ENCODE measurements at regions not wholly inside any gene's neighbourhood (a gene's known extent, or its start where the extent isn't known, plus 50 kb on each side); places are given as distances from the start of the nearest gene placed in this dataset.

DNA sequence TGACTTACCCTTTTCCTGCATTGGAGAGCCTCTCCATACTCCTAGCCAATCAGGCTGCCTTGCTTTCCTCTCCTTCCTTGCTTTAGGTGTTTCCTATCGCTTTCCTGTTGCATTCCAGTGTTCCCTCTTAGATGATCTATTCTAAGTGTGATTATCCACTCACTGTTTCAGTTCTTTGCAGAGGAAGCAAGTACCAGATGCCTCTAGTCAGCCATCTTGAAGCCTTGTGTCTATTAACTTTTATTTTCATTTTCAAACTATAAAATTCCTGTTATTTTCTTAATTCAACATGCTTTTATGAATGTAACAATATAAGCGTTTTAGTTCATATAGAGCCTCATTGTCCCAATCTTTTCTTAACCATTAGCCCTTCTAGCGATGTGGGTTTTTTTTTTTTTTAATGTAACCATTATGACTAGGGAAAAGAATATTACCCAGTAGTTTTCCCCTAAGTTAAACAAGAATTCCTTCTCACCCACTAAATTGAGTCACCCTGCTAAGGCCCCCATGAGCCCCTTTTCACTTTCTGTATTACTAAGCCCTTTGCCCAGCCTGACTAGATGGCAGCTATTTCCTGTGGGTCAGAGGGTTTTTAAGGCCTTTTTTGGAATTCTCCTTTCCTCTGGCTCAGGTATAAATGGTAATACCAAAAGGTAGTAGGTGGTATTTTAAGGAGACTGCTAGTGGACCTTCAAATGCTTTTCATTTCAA, 229.4 kb upstream of the CTNNB1 start:
- Histone ChIP-seq H3K4me3 (no peak overlapping the region), H3K4me1 (peaks cover 3 to 22% (median 9%) of the 10 kb centered on the region in 4 donors), H3K27me3 (no peaks in the 10 kb centered on the region), H3K27ac (no peak overlapping the region), H3K36me3 (no peaks in the 10 kb centered on the region), H3K9me3 (no peaks in the 10 kb centered on the region)
- DNase-seq: no peak
- TF ChIP-seq POLR2A (IDR thresholded peaks at IDR 0.05): no peak
- TF ChIP-seq, protein P1, sequence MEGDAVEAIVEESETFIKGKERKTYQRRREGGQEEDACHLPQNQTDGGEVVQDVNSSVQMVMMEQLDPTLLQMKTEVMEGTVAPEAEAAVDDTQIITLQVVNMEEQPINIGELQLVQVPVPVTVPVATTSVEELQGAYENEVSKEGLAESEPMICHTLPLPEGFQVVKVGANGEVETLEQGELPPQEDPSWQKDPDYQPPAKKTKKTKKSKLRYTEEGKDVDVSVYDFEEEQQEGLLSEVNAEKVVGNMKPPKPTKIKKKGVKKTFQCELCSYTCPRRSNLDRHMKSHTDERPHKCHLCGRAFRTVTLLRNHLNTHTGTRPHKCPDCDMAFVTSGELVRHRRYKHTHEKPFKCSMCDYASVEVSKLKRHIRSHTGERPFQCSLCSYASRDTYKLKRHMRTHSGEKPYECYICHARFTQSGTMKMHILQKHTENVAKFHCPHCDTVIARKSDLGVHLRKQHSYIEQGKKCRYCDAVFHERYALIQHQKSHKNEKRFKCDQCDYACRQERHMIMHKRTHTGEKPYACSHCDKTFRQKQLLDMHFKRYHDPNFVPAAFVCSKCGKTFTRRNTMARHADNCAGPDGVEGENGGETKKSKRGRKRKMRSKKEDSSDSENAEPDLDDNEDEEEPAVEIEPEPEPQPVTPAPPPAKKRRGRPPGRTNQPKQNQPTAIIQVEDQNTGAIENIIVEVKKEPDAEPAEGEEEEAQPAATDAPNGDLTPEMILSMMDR (IDR thresholded peaks at IDR 0.05): no peak

DNA sequence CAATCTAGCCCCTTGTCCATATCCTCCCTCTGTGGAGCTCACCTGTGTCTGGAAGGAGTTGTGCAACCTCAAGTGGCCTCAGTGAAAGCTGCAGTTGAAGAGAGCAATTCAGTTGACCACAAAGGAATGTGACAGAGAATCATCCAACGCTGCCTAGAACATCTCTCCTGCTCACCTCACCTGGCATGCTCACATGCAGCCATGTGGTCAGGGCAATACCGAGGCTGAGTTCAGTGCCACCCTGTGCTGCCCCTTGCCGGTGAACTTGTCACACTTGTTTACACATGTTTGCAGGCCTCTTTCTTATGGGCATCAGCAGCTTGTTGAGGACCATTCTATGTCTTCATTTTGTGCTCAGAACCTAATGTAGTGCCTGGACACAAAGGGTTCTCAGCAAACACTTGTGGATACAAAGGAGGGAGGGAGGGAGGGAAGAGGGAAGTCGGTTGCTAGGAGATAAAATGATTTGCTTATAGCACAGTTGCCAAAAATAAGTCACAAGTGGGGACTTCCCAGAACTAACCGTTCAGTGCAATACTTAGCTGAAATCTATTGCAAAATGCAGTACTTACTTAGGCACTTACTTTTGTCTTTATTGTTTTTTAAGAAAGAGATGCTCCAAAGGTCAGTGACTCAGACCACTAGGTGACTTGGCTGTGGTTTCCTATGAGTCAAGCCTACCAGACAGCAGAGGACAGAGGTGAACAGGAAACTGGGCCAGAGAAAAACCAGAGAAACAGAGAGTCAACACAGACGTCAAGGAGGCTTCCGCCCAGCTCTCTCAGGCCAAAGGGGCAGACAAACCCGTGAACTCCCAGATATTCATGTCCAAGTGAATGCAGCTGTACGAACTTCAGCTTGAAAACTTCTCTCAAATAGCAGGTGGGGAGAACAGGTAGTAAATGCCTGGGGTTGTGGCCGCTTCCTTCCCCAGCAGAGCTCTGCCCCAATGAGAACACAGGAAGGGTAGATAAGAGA, 227.8 kb upstream of the CTNNB1 start:
- DNase-seq: peak; percentile 44 to 86 (median 66)
- Histone ChIP-seq H3K27me3 (no peaks in the 10 kb centered on the region), H3K36me3 (no peaks in the 10 kb centered on the region), H3K4me1 (peaks cover 3 to 22% (median 9%) of the 10 kb centered on the region in 4 donors), H3K4me3 (no peak overlapping the region), H3K9me3 (no peaks in the 10 kb centered on the region), H3K27ac (peak overlapping the region; percentile 62 to 80 (median 76))
- TF ChIP-seq, protein P1 (IDR thresholded peaks at IDR 0.05): peak in 2 of 6 experiments; percentile 10 to 30
- TF ChIP-seq POLR2A (IDR thresholded peaks at IDR 0.05): no peak

DNA sequence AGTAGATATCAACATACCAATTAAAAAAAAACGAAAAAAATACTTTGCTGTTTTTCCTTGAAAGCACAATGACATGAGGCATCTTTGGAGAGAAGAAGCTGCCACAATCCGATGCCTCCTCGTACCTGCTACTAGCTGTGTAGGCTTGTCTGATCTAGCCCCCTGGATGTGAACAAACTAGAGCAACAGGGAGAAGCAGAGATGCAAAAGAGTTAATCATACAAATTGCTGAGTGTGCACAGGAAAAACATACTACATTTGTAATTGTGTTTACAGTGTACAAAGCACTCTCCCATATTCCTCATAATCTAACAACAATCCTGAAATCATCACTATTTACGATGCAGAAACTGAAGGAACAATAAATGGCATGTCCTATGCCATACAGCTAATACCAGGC, 227.0 kb upstream of the CTNNB1 start:
- H3K4me3 ChIP-seq: no peak overlapping the region
- no peaks in the 10 kb centered on the region for H3K9me3 ChIP-seq
- TF ChIP-seq, protein P1 (IDR thresholded peaks at IDR 0.05): no peak
- TF ChIP-seq POLR2A (IDR thresholded peaks at IDR 0.05): no peak
- H3K27me3 ChIP-seq: no peaks in the 10 kb centered on the region
- no peaks in the 10 kb centered on the region for H3K36me3 ChIP-seq
- H3K27ac ChIP-seq: peak overlapping the region; percentile 62 to 80 (median 76)
- peaks cover 3 to 22% (median 9%) of the 10 kb centered on the region in 4 donors for H3K4me1 ChIP-seq
- no peak for DNase-seq

DNA sequence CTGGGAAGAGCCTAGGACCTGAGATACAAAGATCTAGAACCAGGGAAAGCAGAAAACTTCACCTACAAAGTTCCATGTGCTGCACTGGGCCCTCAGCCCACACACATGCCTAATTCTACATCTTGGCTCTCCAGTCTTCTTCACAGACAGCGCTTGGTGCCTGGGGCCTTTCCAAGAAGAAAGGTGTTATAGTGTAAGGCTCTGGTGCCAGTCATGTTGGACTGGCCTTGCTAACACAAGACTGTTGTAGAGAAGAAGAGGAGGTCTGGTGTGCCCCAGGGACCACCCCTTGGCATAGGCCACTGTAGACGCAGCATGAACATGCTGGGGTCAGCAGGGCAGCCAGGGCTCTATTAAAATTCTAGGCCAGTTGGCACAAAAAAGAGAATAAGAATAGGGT, 226.2 kb upstream of the CTNNB1 start:
- Histone ChIP-seq H3K4me3 (no peak overlapping the region), H3K9me3 (no peaks in the 10 kb centered on the region), H3K27ac (no peak overlapping the region), H3K27me3 (no peaks in the 10 kb centered on the region), H3K4me1 (peaks cover 3 to 22% (median 9%) of the 10 kb centered on the region in 4 donors), H3K36me3 (no peaks in the 10 kb centered on the region)
- DNase-seq: no peak
- TF ChIP-seq, protein P1 (IDR thresholded peaks at IDR 0.05): no peak
- no peak for TF ChIP-seq POLR2A (IDR thresholded peaks at IDR 0.05)

DNA sequence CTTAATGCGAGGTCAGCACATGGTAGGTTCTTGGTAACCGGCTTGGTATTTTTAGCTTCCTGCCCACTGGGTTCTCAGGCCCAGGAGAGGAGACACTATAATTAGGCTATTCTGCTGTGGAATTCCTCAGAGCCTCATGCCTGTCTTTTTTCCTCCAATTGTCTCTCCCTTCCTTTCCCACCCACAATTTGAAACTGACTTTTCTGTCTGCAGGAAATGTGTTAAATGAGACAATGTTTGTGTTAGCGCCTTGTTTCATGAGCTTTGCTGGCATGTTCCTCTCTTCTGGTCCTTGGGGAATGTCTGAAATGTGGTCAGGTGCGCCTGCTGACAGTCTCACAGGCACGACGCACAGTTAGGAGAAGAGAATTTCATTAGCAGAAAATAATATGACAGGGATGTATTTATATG, 223.6 kb upstream of the CTNNB1 start:
- Histone ChIP-seq H3K9me3 (no peaks in the 10 kb centered on the region), H3K36me3 (no peaks in the 10 kb centered on the region), H3K27me3 (no peaks in the 10 kb centered on the region), H3K4me1 (peaks cover 3 to 18% (median 9%) of the 10 kb centered on the region in 4 donors), H3K4me3 (no peak overlapping the region), H3K27ac (peak overlapping the region in 1 of 4 donors; percentile 7)
- no peak for DNase-seq
- TF ChIP-seq POLR2A (IDR thresholded peaks at IDR 0.05): no peak
- TF ChIP-seq, protein P1 (IDR thresholded peaks at IDR 0.05): no peak
